ENCODE measurements at regions not wholly inside any gene's neighbourhood (a gene's known extent, or its start where the extent isn't known, plus 50 kb on each side); places are given as distances from the start of the nearest gene placed in this dataset.

DNA sequence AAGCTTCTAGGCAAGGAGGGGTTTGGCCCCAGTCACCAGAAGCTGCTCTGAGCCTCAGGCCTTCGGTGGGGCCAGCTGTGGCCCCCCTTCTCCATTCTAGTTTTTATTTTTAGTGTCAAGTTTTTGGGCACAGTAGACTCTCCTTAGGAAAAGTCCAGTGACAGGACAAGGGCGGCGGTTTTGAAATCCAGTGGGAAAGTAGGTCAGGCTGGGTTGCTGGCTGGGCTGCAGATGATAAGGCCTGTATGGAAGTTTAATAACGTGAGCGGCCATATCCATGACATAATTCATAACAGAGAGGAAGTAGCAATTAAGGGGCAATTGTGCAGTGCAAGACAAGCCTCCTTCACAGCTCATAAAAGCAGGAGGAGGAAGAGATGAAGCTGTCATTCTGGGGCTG lies 87.1 kb upstream of the ZNF716 start:
- no peak for TF ChIP-seq ZNF274 (IDR thresholded peaks at IDR 0.05; ENCODE audit: low read depth, low read length)
- TF ChIP-seq YY1 (IDR thresholded peaks at IDR 0.05; ENCODE audit: insufficient read depth, insufficient read length) = no peak
- TF ChIP-seq SUZ12 (IDR thresholded peaks at IDR 0.05; ENCODE audit: extremely low read depth, insufficient read depth, insufficient read length) = no peak

Measured in NT2/D1 (cell line).